IMR-90 (cell line): ENCODE measurements at regions not wholly inside any gene's neighbourhood (a gene's known extent, or its start where the extent isn't known, plus 50 kb on each side); places are given as distances from the start of the nearest gene placed in this dataset.

Source experiments
- ATAC-seq: fragments of 200-7000 bp; cut with Tn5 transposase; 2 replicates; pipeline ENCODE4 v1.9.1; 2020; ENCODE audit warnings: low read depth, mild to moderate bottlenecking, moderate library complexity
- BruUV-seq: library from RNA; stranded (reverse); fragments of 400-500 nt; replicated peaks from 2 replicates; lab custom pipeline; 2021; lab: Mats Ljungman, UMichigan
- CTCF ChIA-PET: fragments of 300-600 bp; formaldehyde crosslinking; extraction: SDS; loops from one replicate; lab custom pipeline; 2021; ENCODE audit warnings: antibody characterized with exemption; lab: Yijun Ruan, JAX
- POLR2A ChIA-PET: fragments of 300-600 bp; sonication (Branson Sonifier 250); formaldehyde crosslinking; loops from one replicate; lab custom pipeline; 2022; ENCODE audit warnings: antibody characterized with exemption; ENCODE audit not compliant: unreplicated experiment; lab: Charles Lee
- DNase-seq: peaks from one replicate; pipeline ENCODE4 v3.0.0; 2013
- H2AFZ ChIP-seq: replicated peaks from 2 replicates; pipeline ENCODE3; 2013; ENCODE audit warnings: low read length, mild to moderate bottlenecking; ENCODE audit not compliant: poor library complexity
- H2AK5ac ChIP-seq: 2 replicates; pipeline ENCODE4 v1.6.1; 2013; ENCODE audit warnings: low read depth, low read length, inconsistent platforms
- H2AK9ac ChIP-seq: replicated peaks from 2 replicates; pipeline ENCODE3; 2013; ENCODE audit warnings: mild to moderate bottlenecking, low read depth, low read length, moderate library complexity; ENCODE audit not compliant: poor library complexity
- H2BK120ac ChIP-seq: 2 replicates; pipeline ENCODE4 v1.6.1; 2013; ENCODE audit warnings: low read depth, low read length, inconsistent platforms
- H2BK15ac ChIP-seq: 3 replicates; pipeline ENCODE4 v1.6.1; 2013; ENCODE audit warnings: low read depth, low read length, inconsistent platforms
- H2BK20ac ChIP-seq: 2 replicates; pipeline ENCODE4 v1.6.1; 2013; ENCODE audit warnings: low read depth, mild to moderate bottlenecking, inconsistent platforms, low read length, moderate library complexity
- H2BK5ac ChIP-seq: 2 replicates; pipeline ENCODE4 v1.6.1; 2013; ENCODE audit warnings: mild to moderate bottlenecking, low read depth, low read length, inconsistent platforms; ENCODE audit not compliant: poor library complexity, severe bottlenecking
- H3K14ac ChIP-seq: replicated peaks from 2 replicates; pipeline ENCODE4 v1.6.1; 2013; ENCODE audit warnings: low read depth, low read length, inconsistent platforms
- H3K18ac ChIP-seq: 2 replicates; pipeline ENCODE4 v1.6.1; 2013; ENCODE audit warnings: low read depth, low read length, control low read depth
- H3K23ac ChIP-seq: 2 replicates; pipeline ENCODE4 v1.6.1; 2013; ENCODE audit warnings: low read depth, low read length, inconsistent platforms
- H3K27ac ChIP-seq: 2 replicates; pipeline ENCODE4 v1.5.1; 2013; ENCODE audit warnings: mild to moderate bottlenecking, control low read depth, low read length; ENCODE audit not compliant: insufficient read depth
- H3K27me3 ChIP-seq: 2 replicates; pipeline ENCODE4 v1.6.1; 2013; ENCODE audit warnings: low read length; ENCODE audit not compliant: control insufficient read depth, insufficient read depth
- H3K36me3 ChIP-seq: 2 replicates; pipeline ENCODE4 v1.6.1; 2013; ENCODE audit warnings: low read length, mixed read lengths; ENCODE audit not compliant: control insufficient read depth, insufficient read depth
- H3K4ac ChIP-seq: 2 replicates; pipeline ENCODE4 v1.6.1; 2013; ENCODE audit warnings: low read depth, low read length, inconsistent platforms
- H3K4me1 ChIP-seq: 2 replicates; pipeline ENCODE4 v1.6.1; 2013; ENCODE audit warnings: low read length, mixed read lengths; ENCODE audit not compliant: control insufficient read depth, insufficient read depth
- H3K4me2 ChIP-seq: 2 replicates; pipeline ENCODE4 v1.6.1; 2013; ENCODE audit warnings: low read depth, mild to moderate bottlenecking, control low read depth, low read length, moderate library complexity
- H3K4me3 ChIP-seq: 2 replicates; pipeline ENCODE4 v1.5.1; 2013; ENCODE audit warnings: low read depth, mild to moderate bottlenecking, control low read depth, low read length, moderate library complexity; ENCODE audit not compliant: insufficient read depth
- H3K56ac ChIP-seq: 2 replicates; pipeline ENCODE4 v1.6.1; 2013; ENCODE audit warnings: low read length, inconsistent platforms; ENCODE audit not compliant: insufficient read depth; ENCODE audit errors: extremely low read depth
- H3K79me1 ChIP-seq, 2 experiments: 2 replicates each; pipeline ENCODE4 v1.6.1; 2013; ENCODE audit warnings: low read length in 2 of 2, inconsistent platforms in 1 of 2, low read depth in 1 of 2
- H3K9ac ChIP-seq: 2 replicates; pipeline ENCODE4 v1.6.1; 2013; ENCODE audit warnings: low read depth, low read length, control low read depth
- H3K9me1 ChIP-seq: 2 replicates; pipeline ENCODE4 v1.6.1; 2013; ENCODE audit warnings: low read length, inconsistent platforms; ENCODE audit not compliant: insufficient read depth
- H3K9me3 ChIP-seq: 2 replicates; pipeline ENCODE4 v1.6.1; 2013; ENCODE audit warnings: low read length; ENCODE audit not compliant: control insufficient read depth, insufficient read depth
- H4K20me1 ChIP-seq: 2 replicates; pipeline ENCODE4 v1.6.1; 2013; ENCODE audit warnings: low read length, inconsistent platforms; ENCODE audit not compliant: insufficient read depth
- H4K5ac ChIP-seq: 2 replicates; pipeline ENCODE4 v1.6.1; 2013; ENCODE audit warnings: mild to moderate bottlenecking, low read depth, low read length, control low read depth
- H4K8ac ChIP-seq, 2 experiments: 2 replicates each; pipeline ENCODE4 v1.6.1; 2013; ENCODE audit warnings: low read depth in 2 of 2, low read length in 2 of 2, control low read depth in 1 of 2, inconsistent platforms in 1 of 2
- H4K91ac ChIP-seq: 2 replicates; pipeline ENCODE4 v1.6.1; 2013; ENCODE audit warnings: low read depth, low read length, inconsistent platforms; ENCODE audit not compliant: insufficient read depth
- CEBPB ChIP-seq: IDR thresholded peaks from 2 replicates; pipeline ENCODE4 v1.6.1; 2012; ENCODE audit warnings: low read depth, low read length, improper control_type of control experiment
- FOS ChIP-seq: fragments of 150-350 bp; IDR thresholded peaks from 2 replicates; pipeline ENCODE4 v1.6.1; 2016; ENCODE audit warnings: low read depth, low read length
- MAFK ChIP-seq: IDR thresholded peaks from 2 replicates; pipeline ENCODE4 v1.6.1; 2012; ENCODE audit warnings: low read depth, low read length, improper control_type of control experiment
- MXI1 ChIP-seq: IDR thresholded peaks from 2 replicates; pipeline ENCODE4 v1.6.1; 2012; ENCODE audit warnings: low read depth, mild to moderate bottlenecking, low read length, moderate library complexity, borderline replicate concordance
- NFE2L2 ChIP-seq: fragments of 150-350 bp; IDR thresholded peaks from 2 replicates; pipeline ENCODE4 v1.6.1; 2016; ENCODE audit warnings: low read depth, mild to moderate bottlenecking, low read length
- POLR2A ChIP-seq: IDR thresholded peaks from 2 replicates; pipeline ENCODE4 v1.6.1; 2012; ENCODE audit warnings: mild to moderate bottlenecking, low read depth, low read length
- RAD21 ChIP-seq: IDR thresholded peaks from 2 replicates; pipeline ENCODE4 v1.6.1; 2012; ENCODE audit warnings: low read length, improper control_type of control experiment
- SMC3 ChIP-seq: fragments of 150-350 bp; IDR thresholded peaks from 2 replicates; pipeline ENCODE4 v1.6.1; 2016; ENCODE audit warnings: low read depth, mild to moderate bottlenecking, antibody characterized with exemption, low read length, moderate library complexity
- WGBS, 2 experiments: methylation state at CpG; one replicate each; pipeline versions ENCODE4 v1.1.5 to v1.1.7; 2013; ENCODE audit warnings: missing lambda C conversion rate in 2 of 2; ENCODE audit not compliant: insufficient read length in 1 of 2; ENCODE audit errors: extremely low coverage in 2 of 2; 5-methylcytosine and 5-hydroxymethylcytosine counted together
- dilution Hi-C: fragments of 300-500 bp; cut with HindIII; formaldehyde crosslinking; loops from one replicate; pipeline ENCODE4 v1.14.3; 2018; ENCODE audit warnings: low sequenced_read_pairs; ENCODE audit not compliant: unreplicated experiment
- in situ Hi-C: fragments of 300-500 bp; cut with MboI; formaldehyde crosslinking; loops from 3 replicates; pipeline ENCODE4 v1.14.3; 2019; ENCODE audit warnings: low sequenced_read_pairs, inconsistent platforms, mixed read lengths
- intact Hi-C: fragments of 100-400 bp; cut with micrococcal nuclease; formaldehyde crosslinking; loops from 2 replicates; pipeline ENCODE4 v1.10.0; 2022
- TF ChIP-seq, protein P1 (sequence below): fragments of 150-350 bp; IDR thresholded peaks from 2 replicates; pipeline ENCODE4 v1.6.1; 2016; ENCODE audit warnings: low read depth, mild to moderate bottlenecking, low read length, moderate library complexity, borderline replicate concordance

DNA sequence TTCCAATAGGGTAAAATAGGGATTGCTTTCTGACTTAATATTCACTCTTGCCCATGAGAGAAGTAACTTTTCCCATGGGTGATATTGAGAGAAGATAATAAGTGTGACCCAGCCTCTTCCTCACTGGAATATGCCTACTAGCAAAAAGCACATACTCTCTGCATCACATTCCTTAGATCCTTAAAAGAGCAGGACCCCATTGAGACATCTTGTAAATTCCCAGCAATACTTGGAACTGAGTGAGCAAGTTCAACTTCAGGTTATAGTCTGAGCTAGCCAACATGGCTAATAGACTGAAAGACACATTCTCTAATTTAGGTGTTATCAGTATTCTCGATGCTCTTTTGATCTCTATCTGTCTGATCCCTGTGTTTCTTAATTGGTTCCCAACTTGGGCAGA lies 1372.3 kb downstream of the STIM2 start:
- DNase-seq, result no peak

More for the DNA sequence above, 1372.3 kb downstream of the STIM2 start:
- Histone ChIP-seq H2BK5ac (no peak overlapping the region), H4K8ac (no peak overlapping the region), H3K36me3 (no peaks in the 10 kb centered on the region), H3K4me1 (peaks cover 5% of the 10 kb centered on the region; the same call in 1 of the 2 replicates), H3K23ac (no peak overlapping the region), H2BK120ac (no peak overlapping the region), H3K4me2 (no peak overlapping the region), H3K4me3 (no peak overlapping the region), H3K27me3 (no peaks in the 10 kb centered on the region), H3K4ac (no peak overlapping the region), H2BK15ac (no peak overlapping the region), H4K91ac (no peak overlapping the region), H3K18ac (no peak overlapping the region; the same call in 1 of the 2 replicates), H3K56ac (no peak overlapping the region), H4K5ac (no peak overlapping the region), H3K9ac (no peak overlapping the region), H4K20me1 (no peaks in the 10 kb centered on the region), H2AK5ac (no peak overlapping the region), H2BK20ac (no peak overlapping the region), H3K14ac (no peak overlapping the region), H3K9me1 (no peaks in the 10 kb centered on the region), H3K79me1 (no peaks in the 10 kb centered on the region), H3K27ac (no peak overlapping the region), H3K9me3 (no peaks in the 10 kb centered on the region), H2AFZ (no peak overlapping the region), H2AK9ac (no peak overlapping the region)
- WGBS, 2 experiments, result no CpG with 5 or more reads among the region's 1 CpG
- BruUV-seq, result no TSS peak
- ChIA-PET CTCF (no interaction called here), POLR2A (no interaction called here)
- in situ Hi-C loops, result no loop called here
- intact Hi-C loops, result no loop called here
- TF ChIP-seq MAFK (no peak), NFE2L2 (no peak), CEBPB (no peak), SMC3 (no peak), MXI1 (no peak), RAD21 (no peak), FOS (no peak), POLR2A (no peak)
- TF ChIP-seq, protein P1, sequence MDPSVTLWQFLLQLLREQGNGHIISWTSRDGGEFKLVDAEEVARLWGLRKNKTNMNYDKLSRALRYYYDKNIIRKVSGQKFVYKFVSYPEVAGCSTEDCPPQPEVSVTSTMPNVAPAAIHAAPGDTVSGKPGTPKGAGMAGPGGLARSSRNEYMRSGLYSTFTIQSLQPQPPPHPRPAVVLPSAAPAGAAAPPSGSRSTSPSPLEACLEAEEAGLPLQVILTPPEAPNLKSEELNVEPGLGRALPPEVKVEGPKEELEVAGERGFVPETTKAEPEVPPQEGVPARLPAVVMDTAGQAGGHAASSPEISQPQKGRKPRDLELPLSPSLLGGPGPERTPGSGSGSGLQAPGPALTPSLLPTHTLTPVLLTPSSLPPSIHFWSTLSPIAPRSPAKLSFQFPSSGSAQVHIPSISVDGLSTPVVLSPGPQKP, result no peak
- dilution Hi-C loops, result no loop called here
- ATAC-seq, result no peak
